CD4-positive, CD25-positive, alpha-beta regulatory T cell (primary cell): ENCODE measurements at regions not wholly inside any gene's neighbourhood (a gene's known extent, or its start where the extent isn't known, plus 50 kb on each side); places are given as distances from the start of the nearest gene placed in this dataset.

Source experiments
- ATAC-seq, 2 donors: fragments of 150-1000 bp; cut with Tn5 transposase; one replicate each; pipeline ENCODE4 v1.10.0; 2021; ENCODE audit warnings: low read depth in 2 of 2, moderate number of reproducible peaks in 2 of 2, moderate library complexity in 1 of 2
- DNase-seq, 3 donors: peaks; one replicate each; pipeline versions ENCODE4 v3.0.0 to v3.0.0-alpha.2; 2012 to 2022; ENCODE audit warnings: mixed read lengths in 1 of 3
- H3K27ac ChIP-seq: one replicate; pipeline ENCODE4 v1.7.0; 2013; ENCODE audit warnings: mild to moderate bottlenecking, low read length; ENCODE audit not compliant: insufficient read depth, poor library complexity, severe bottlenecking
- H3K27me3 ChIP-seq: one replicate; pipeline ENCODE4 v1.7.0; 2013; ENCODE audit warnings: low read length; ENCODE audit not compliant: control insufficient read depth, insufficient read depth
- H3K36me3 ChIP-seq: one replicate; pipeline ENCODE4 v1.7.0; 2013; ENCODE audit warnings: mild to moderate bottlenecking, low read length, moderate library complexity; ENCODE audit not compliant: control insufficient read depth, insufficient read depth
- H3K4me1 ChIP-seq: 2 replicates; pipeline ENCODE4 v1.7.0; 2013; ENCODE audit warnings: mild to moderate bottlenecking, low read length; ENCODE audit not compliant: insufficient read depth, control insufficient read depth, poor library complexity, severe bottlenecking
- H3K4me3 ChIP-seq: one replicate; pipeline ENCODE4 v1.7.0; 2013; ENCODE audit warnings: low read depth, mild to moderate bottlenecking, low read length, moderate library complexity
- H3K9me3 ChIP-seq, 2 experiments: 1 replicate in 1 of 2; 2 replicates in 1 of 2; pipeline ENCODE4 v1.7.0; 2013; ENCODE audit warnings: low read length in 2 of 2, mild to moderate bottlenecking in 1 of 2, moderate library complexity in 1 of 2; ENCODE audit not compliant: control insufficient read depth in 2 of 2
- H3K27ac Mint-ChIP-seq, 3 donors: one replicate each; pipeline ENCODE4 v1.8.0; 2020 to 2022; ENCODE audit warnings: mild to moderate bottlenecking in 3 of 3, mixed read lengths in 3 of 3, moderate library complexity in 2 of 3
- H3K27me3 Mint-ChIP-seq: one replicate; pipeline ENCODE4 v1.8.0; 2022; ENCODE audit warnings: mild to moderate bottlenecking, mixed read lengths
- H3K36me3 Mint-ChIP-seq: one replicate; pipeline ENCODE4 v1.8.0; 2020; ENCODE audit warnings: mixed read lengths
- H3K4me1 Mint-ChIP-seq, 4 donors: one replicate each; pipeline ENCODE4 v1.8.0; 2020 to 2022; ENCODE audit warnings: mixed read lengths in 4 of 4, mild to moderate bottlenecking in 1 of 4
- H3K4me3 Mint-ChIP-seq, 4 donors: one replicate each; pipeline ENCODE4 v1.8.0; 2020 to 2022; ENCODE audit warnings: mild to moderate bottlenecking in 4 of 4, mixed read lengths in 4 of 4, moderate library complexity in 3 of 4
- H3K9me3 Mint-ChIP-seq, 7 donors: one replicate each; pipeline ENCODE4 v1.8.0; 2020 to 2022; ENCODE audit warnings: mixed read lengths in 7 of 7, mild to moderate bottlenecking in 3 of 7, moderate library complexity in 2 of 7

GRCh38 chr11:130766650-130767565 is 149.4 kb downstream of the SNX19 start:
- Mint-ChIP-seq H3K27me3 (no peaks in the 10 kb centered on the region), H3K4me3 (no peak overlapping the region), H3K27ac (no peak overlapping the region), H3K9me3 (no peaks in the 10 kb centered on the region), H3K36me3 (no peaks in the 10 kb centered on the region), H3K4me1 (no peaks in the 10 kb centered on the region)
- Histone ChIP-seq H3K27me3 (no peaks in the 10 kb centered on the region), H3K27ac (no peak overlapping the region), H3K4me1 (no peaks in the 10 kb centered on the region), H3K4me3 (no peak overlapping the region), H3K36me3 (no peaks in the 10 kb centered on the region), H3K9me3 (no peaks in the 10 kb centered on the region)
- ATAC-seq (no peak), DNase-seq (no peak)

- Histone ChIP-seq H3K27ac (no peak overlapping the region), H3K9me3 (no peaks in the 10 kb centered on the region), H3K4me1 (no peaks in the 10 kb centered on the region), H3K36me3 (no peaks in the 10 kb centered on the region), H3K27me3 (no peaks in the 10 kb centered on the region), H3K4me3 (no peak overlapping the region)
- H3K27me3 Mint-ChIP-seq: no peaks in the 10 kb centered on the region
- no peak overlapping the region for H3K4me3 Mint-ChIP-seq
- ATAC-seq: no peak
- DNase-seq: no peak
- H3K4me1 Mint-ChIP-seq: no peaks in the 10 kb centered on the region
- H3K36me3 Mint-ChIP-seq: no peaks in the 10 kb centered on the region
- H3K9me3 Mint-ChIP-seq: no peaks in the 10 kb centered on the region
- no peak overlapping the region for H3K27ac Mint-ChIP-seq
Observed at GRCh38 chr11:130769782-130770535, 146.3 kb downstream of the SNX19 start.

- Mint-ChIP-seq H3K4me1 (no peaks in the 10 kb centered on the region), H3K27me3 (no peaks in the 10 kb centered on the region)
Observed at GRCh38 chr11:130771708-130772107, 144.6 kb downstream of the SNX19 start.

GRCh38 chr11:130772266-130773227 is 143.7 kb downstream of the SNX19 start:
- peaks cover 0 to 2% (median 0%) of the 10 kb centered on the region in 7 donors for H3K9me3 Mint-ChIP-seq
- H3K4me1 ChIP-seq: no peaks in the 10 kb centered on the region
- H3K4me3 ChIP-seq: no peak overlapping the region
- H3K27ac ChIP-seq: no peak overlapping the region
- no peak for DNase-seq
- H3K27me3 ChIP-seq: no peaks in the 10 kb centered on the region
- H3K36me3 ChIP-seq: no peaks in the 10 kb centered on the region
- no peaks in the 10 kb centered on the region for H3K27me3 Mint-ChIP-seq
- H3K27ac Mint-ChIP-seq: peak overlapping the region in 1 of 3 donors; percentile 11
- ATAC-seq: no peak
- no peak overlapping the region for H3K4me3 Mint-ChIP-seq
- no peaks in the 10 kb centered on the region for H3K36me3 Mint-ChIP-seq
- H3K4me1 Mint-ChIP-seq: no peaks in the 10 kb centered on the region
- H3K9me3 ChIP-seq: no peaks in the 10 kb centered on the region

More at GRCh38 chr11:130771708-130772107, 144.6 kb downstream of the SNX19 start:
- no peaks in the 10 kb centered on the region for H3K9me3 ChIP-seq
- no peaks in the 10 kb centered on the region for H3K27me3 ChIP-seq
- H3K36me3 ChIP-seq: no peaks in the 10 kb centered on the region
- H3K9me3 Mint-ChIP-seq: peaks cover 0 to 2% (median 0%) of the 10 kb centered on the region in 7 donors
- no peak for ATAC-seq
- no peak overlapping the region for H3K4me3 ChIP-seq
- H3K27ac ChIP-seq: no peak overlapping the region
- no peak for DNase-seq
- H3K36me3 Mint-ChIP-seq: no peaks in the 10 kb centered on the region
- H3K4me1 ChIP-seq: no peaks in the 10 kb centered on the region
- H3K27ac Mint-ChIP-seq: no peak overlapping the region
- no peak overlapping the region for H3K4me3 Mint-ChIP-seq

- H3K4me3 Mint-ChIP-seq: no peak overlapping the region
- ATAC-seq: no peak
- Histone ChIP-seq H3K9me3 (no peaks in the 10 kb centered on the region), H3K36me3 (no peaks in the 10 kb centered on the region), H3K27ac (no peak overlapping the region), H3K4me3 (no peak overlapping the region), H3K27me3 (no peaks in the 10 kb centered on the region), H3K4me1 (no peaks in the 10 kb centered on the region)
- DNase-seq: no peak
- H3K36me3 Mint-ChIP-seq: no peaks in the 10 kb centered on the region
- H3K4me1 Mint-ChIP-seq: no peaks in the 10 kb centered on the region
- H3K9me3 Mint-ChIP-seq: peaks cover 0 to 2% (median 0%) of the 10 kb centered on the region in 7 donors
- H3K27ac Mint-ChIP-seq: no peak overlapping the region
- no peaks in the 10 kb centered on the region for H3K27me3 Mint-ChIP-seq
Observed at GRCh38 chr11:130773244-130773820, 142.9 kb downstream of the SNX19 start.

GRCh38 chr11:130774703-130775102 is 141.6 kb downstream of the SNX19 start:
- H3K4me3 Mint-ChIP-seq: no peak overlapping the region
- peaks cover 0 to 2% (median 0%) of the 10 kb centered on the region in 7 donors for H3K9me3 Mint-ChIP-seq
- no peaks in the 10 kb centered on the region for H3K27me3 Mint-ChIP-seq
- H3K4me1 ChIP-seq: no peaks in the 10 kb centered on the region
- no peak overlapping the region for H3K27ac ChIP-seq
- no peaks in the 10 kb centered on the region for H3K4me1 Mint-ChIP-seq
- no peak overlapping the region for H3K4me3 ChIP-seq
- no peaks in the 10 kb centered on the region for H3K36me3 Mint-ChIP-seq
- ATAC-seq (no peak), DNase-seq (no peak)
- no peaks in the 10 kb centered on the region for H3K9me3 ChIP-seq
- no peaks in the 10 kb centered on the region for H3K36me3 ChIP-seq
- peak overlapping the region in 1 of 3 donors; percentile 7 for H3K27ac Mint-ChIP-seq
- H3K27me3 ChIP-seq: no peaks in the 10 kb centered on the region
